C4-2B (cell line): ENCODE measurements at regions not wholly inside any gene's neighbourhood (a gene's known extent, or its start where the extent isn't known, plus 50 kb on each side); places are given as distances from the start of the nearest gene placed in this dataset.
"Not testable (repeated sequence)": the region's sequence is repeated elsewhere in the genome, so short reads cannot be mapped to it uniquely, and the experiment has no call there.

Experiments used
- ZFX ChIP-seq: fragments of 450-650 bp; IDR thresholded peaks from 2 replicates; pipeline ENCODE4 v1.6.1; 2017
- TF ChIP-seq, protein P1 (sequence below): fragments of 450-650 bp; conservative IDR thresholded peaks from 2 replicates; pipeline ENCODE4 v1.5.1; 2017; ENCODE audit warnings: mild to moderate bottlenecking

DNA sequence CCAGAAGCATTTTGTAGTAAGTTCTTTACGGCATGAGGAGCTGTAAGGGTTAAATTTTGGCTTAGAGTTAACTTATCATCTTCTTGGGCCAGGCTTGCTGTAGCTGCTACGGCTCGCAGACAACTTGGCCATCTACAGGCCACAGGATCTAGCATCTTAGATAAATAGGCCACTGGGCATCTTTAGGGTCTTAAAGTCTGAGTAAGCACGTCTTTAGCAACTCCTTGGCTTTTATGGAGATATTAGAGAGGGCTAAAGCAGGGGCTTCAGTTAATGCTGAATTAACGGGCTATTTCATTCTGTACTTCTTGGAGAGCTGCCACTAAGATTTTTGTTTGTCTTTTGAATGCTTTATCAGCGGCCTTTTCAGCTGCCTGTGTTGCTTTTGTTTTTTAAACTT lies 129.0 kb downstream of the ART5 start:
- TF ChIP-seq, protein P1, sequence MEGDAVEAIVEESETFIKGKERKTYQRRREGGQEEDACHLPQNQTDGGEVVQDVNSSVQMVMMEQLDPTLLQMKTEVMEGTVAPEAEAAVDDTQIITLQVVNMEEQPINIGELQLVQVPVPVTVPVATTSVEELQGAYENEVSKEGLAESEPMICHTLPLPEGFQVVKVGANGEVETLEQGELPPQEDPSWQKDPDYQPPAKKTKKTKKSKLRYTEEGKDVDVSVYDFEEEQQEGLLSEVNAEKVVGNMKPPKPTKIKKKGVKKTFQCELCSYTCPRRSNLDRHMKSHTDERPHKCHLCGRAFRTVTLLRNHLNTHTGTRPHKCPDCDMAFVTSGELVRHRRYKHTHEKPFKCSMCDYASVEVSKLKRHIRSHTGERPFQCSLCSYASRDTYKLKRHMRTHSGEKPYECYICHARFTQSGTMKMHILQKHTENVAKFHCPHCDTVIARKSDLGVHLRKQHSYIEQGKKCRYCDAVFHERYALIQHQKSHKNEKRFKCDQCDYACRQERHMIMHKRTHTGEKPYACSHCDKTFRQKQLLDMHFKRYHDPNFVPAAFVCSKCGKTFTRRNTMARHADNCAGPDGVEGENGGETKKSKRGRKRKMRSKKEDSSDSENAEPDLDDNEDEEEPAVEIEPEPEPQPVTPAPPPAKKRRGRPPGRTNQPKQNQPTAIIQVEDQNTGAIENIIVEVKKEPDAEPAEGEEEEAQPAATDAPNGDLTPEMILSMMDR = not testable (repeated sequence)
- not testable (repeated sequence) for TF ChIP-seq ZFX
